ENCODE measurements at regions not wholly inside any gene's neighbourhood (a gene's known extent, or its start where the extent isn't known, plus 50 kb on each side); places are given as distances from the start of the nearest gene placed in this dataset.

GRCh38 chr2:207418419-207418818 is 111.3 kb upstream of the CREB1 start:
- TF ChIP-seq CTCF (IDR thresholded peaks at IDR 0.05; ENCODE audit: low read depth, low read length) (no peak), EZH2phosphoT487 (IDR thresholded peaks at IDR 0.05; ENCODE audit: low read depth) (no peak)

All from OCI-LY3 (cell line).